ENCODE measurements at regions not wholly inside any gene's neighbourhood (a gene's known extent, or its start where the extent isn't known, plus 50 kb on each side); places are given as distances from the start of the nearest gene placed in this dataset.

DNA sequence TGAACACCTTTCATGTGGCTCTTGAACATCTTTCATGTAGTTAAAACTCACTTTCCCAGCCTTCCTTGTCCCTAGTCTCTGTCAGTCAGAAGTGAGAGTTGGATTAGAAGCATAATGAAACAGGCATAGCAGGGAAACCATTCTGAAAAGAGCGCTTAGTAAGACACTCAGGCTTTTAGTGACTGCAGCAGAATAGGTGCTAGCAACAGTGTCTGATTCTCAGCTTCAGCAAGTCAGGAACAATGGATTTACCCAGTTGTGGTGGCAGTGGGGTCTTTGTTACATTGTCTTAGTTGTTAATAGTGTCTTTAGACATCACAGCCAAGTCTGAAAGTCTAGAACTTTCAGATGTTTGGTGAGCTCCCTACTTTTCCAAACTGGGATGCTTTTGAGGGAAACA lies 177.1 kb upstream of the PCDH7 start:
- ATAC-seq: no peak
- Histone ChIP-seq H3K27me3 (no peaks in the 10 kb centered on the region), H3K4me3 (no peak overlapping the region), H3K4me1 (no peaks in the 10 kb centered on the region), H3K9me3 (no peaks in the 10 kb centered on the region), H3K27ac (no peak overlapping the region), H3K36me3 (no peaks in the 10 kb centered on the region)
- TF ChIP-seq, protein P1, sequence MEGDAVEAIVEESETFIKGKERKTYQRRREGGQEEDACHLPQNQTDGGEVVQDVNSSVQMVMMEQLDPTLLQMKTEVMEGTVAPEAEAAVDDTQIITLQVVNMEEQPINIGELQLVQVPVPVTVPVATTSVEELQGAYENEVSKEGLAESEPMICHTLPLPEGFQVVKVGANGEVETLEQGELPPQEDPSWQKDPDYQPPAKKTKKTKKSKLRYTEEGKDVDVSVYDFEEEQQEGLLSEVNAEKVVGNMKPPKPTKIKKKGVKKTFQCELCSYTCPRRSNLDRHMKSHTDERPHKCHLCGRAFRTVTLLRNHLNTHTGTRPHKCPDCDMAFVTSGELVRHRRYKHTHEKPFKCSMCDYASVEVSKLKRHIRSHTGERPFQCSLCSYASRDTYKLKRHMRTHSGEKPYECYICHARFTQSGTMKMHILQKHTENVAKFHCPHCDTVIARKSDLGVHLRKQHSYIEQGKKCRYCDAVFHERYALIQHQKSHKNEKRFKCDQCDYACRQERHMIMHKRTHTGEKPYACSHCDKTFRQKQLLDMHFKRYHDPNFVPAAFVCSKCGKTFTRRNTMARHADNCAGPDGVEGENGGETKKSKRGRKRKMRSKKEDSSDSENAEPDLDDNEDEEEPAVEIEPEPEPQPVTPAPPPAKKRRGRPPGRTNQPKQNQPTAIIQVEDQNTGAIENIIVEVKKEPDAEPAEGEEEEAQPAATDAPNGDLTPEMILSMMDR (IDR thresholded peaks at IDR 0.05): no peak
- TF ChIP-seq POLR2A (IDR thresholded peaks at IDR 0.05): no peak
- 86 to 100% methylated on average over 1 of the region's 1 CpG for WGBS, 2 donors (ENCODE audit: low coverage in 1 of 2)

DNA sequence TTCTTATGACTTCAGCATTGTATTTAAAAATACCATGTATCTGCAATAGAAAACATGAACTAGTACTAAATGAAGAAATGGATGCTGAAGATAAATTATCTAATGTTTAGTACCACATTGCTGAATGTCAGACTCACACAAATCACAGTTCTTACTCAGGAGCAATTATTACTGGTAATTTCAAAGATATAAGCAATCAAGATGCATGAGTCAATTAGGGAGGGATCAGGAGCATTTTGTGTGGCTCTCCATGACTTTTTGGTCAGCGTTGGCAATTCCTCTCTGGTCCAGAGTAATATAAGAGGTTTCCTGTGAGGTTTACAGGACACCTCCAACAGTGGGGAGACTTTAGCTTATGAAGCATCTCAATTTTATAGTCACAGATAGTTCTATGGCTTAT lies 167.0 kb upstream of the PCDH7 start:
- Histone ChIP-seq H3K4me1 (no peaks in the 10 kb centered on the region), H3K36me3 (no peaks in the 10 kb centered on the region), H3K4me3 (no peak overlapping the region), H3K9me3 (no peaks in the 10 kb centered on the region), H3K27me3 (no peaks in the 10 kb centered on the region), H3K27ac (no peak overlapping the region)
- ATAC-seq: no peak
- TF ChIP-seq POLR2A (IDR thresholded peaks at IDR 0.05) (no peak), POLR2AphosphoS5 (IDR thresholded peaks at IDR 0.05) (no peak), EP300 (IDR thresholded peaks at IDR 0.05) (no peak)
- TF ChIP-seq, protein P1 (IDR thresholded peaks at IDR 0.05): no peak
- 71 to 93% methylated on average over 1 of the region's 1 CpG for WGBS, 2 donors (ENCODE audit: low coverage in 1 of 2)

DNA sequence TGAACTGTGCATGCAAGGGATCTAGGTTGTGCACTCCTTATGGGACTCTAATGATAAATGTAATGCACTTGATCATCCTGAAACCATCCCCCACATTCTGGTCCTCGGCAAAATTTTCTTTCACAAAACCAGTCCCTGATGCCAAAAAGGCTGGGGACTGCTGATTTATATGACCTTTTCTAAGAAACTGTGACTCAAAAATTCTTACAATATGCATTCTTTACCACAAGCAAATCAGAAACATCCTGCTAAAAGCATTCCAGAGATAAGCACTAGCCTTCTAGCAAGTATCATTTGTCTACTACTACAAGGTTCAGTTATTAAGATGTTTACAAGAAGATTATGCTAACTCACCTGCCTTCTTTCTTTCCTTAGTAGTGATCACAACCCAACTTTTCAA lies 166.5 kb upstream of the PCDH7 start:
- no peak for ATAC-seq
- Histone ChIP-seq H3K4me3 (no peak overlapping the region), H3K9me3 (no peaks in the 10 kb centered on the region), H3K36me3 (no peaks in the 10 kb centered on the region), H3K4me1 (no peaks in the 10 kb centered on the region), H3K27me3 (no peaks in the 10 kb centered on the region), H3K27ac (no peak overlapping the region)
- 17 to 63% methylated on average over 1 of the region's 1 CpG for whole genome bisulfite sequencing, 2 donors (ENCODE audit: low coverage in 1 of 2)
- TF ChIP-seq EP300 (IDR thresholded peaks at IDR 0.05) (no peak), POLR2A (IDR thresholded peaks at IDR 0.05) (no peak), POLR2AphosphoS5 (IDR thresholded peaks at IDR 0.05) (no peak)
- TF ChIP-seq, protein P1 (IDR thresholded peaks at IDR 0.05): no peak

GRCh38 chr4:30555775-30556174 lies 164.4 kb upstream of the PCDH7 start:
- TF ChIP-seq EP300 (IDR thresholded peaks at IDR 0.05) (no peak), POLR2A (IDR thresholded peaks at IDR 0.05) (no peak), POLR2AphosphoS5 (IDR thresholded peaks at IDR 0.05) (no peak)
- TF ChIP-seq, protein P1 (IDR thresholded peaks at IDR 0.05): no peak
- H3K4me1 ChIP-seq: no peaks in the 10 kb centered on the region
- H3K4me3 ChIP-seq: no peak overlapping the region
- ATAC-seq: no peak
- no peak overlapping the region for H3K27ac ChIP-seq
- WGBS, 2 donors (ENCODE audit: low coverage in 1 of 2): 30 to 67% methylated on average over 1 of the region's 1 CpG
- no peaks in the 10 kb centered on the region for H3K27me3 ChIP-seq
- H3K36me3 ChIP-seq: no peaks in the 10 kb centered on the region
- no peaks in the 10 kb centered on the region for H3K9me3 ChIP-seq

DNA sequence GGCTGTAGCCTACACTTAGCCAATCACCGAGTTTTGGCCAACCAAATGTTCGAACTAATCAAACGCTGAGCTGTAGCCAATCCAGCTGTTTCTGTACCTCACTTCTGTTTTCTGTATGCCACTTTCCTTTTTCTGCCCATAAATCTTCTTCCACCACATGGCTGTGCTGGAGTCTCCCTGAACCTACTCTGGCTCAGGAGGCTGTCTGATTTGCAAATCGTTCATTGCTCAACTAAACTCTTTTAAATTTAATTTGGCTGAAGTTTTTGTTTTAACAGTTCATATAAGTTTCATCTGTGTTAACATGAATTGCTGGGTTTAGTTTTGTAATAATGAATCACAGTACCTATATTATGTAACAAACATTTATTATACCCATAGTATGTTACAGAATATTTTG lies 160.7 kb upstream of the PCDH7 start:
- no peaks in the 10 kb centered on the region for H3K4me1 ChIP-seq
- H3K27me3 ChIP-seq: no peaks in the 10 kb centered on the region
- no peaks in the 10 kb centered on the region for H3K9me3 ChIP-seq
- ATAC-seq: no peak
- TF ChIP-seq EP300 (IDR thresholded peaks at IDR 0.05) (no peak), POLR2A (IDR thresholded peaks at IDR 0.05) (no peak), POLR2AphosphoS5 (IDR thresholded peaks at IDR 0.05) (no peak)
- TF ChIP-seq, protein P1 (IDR thresholded peaks at IDR 0.05): no peak
- no peak overlapping the region for H3K4me3 ChIP-seq
- H3K36me3 ChIP-seq: no peaks in the 10 kb centered on the region
- 63 to 67% methylated on average over 1 to 4 of the region's 4 CpGs for WGBS, 2 donors (ENCODE audit: low coverage in 1 of 2)
- no peak overlapping the region for H3K27ac ChIP-seq
